DMS153 (cell line): ENCODE measurements at regions not wholly inside any gene's neighbourhood (a gene's known extent, or its start where the extent isn't known, plus 50 kb on each side); places are given as distances from the start of the nearest gene placed in this dataset.

Source experiments
- DNase-seq: peaks from one replicate; lab custom pipeline; 2025; lab: John Stamatoyannopoulos, UW

GRCh38 chr20:57056651-57057050, 209.8 kb downstream of the BMP7 start:
- no peak for DNase-seq

GRCh38 chr20:57059055-57059596, 207.3 kb downstream of the BMP7 start:
- no peak for DNase-seq

GRCh38 chr20:57060407-57061050, 205.9 kb downstream of the BMP7 start:
- no peak for DNase-seq

GRCh38 chr20:57061051-57061900, 205.2 kb downstream of the BMP7 start:
- DNase-seq: no peak

GRCh38 chr20:57062241-57062640, 204.2 kb downstream of the BMP7 start:
- no peak for DNase-seq

GRCh38 chr20:57062696-57063270, 203.7 kb downstream of the BMP7 start:
- DNase-seq: no peak

- DNase-seq: no peak
These were observed 201.6 kb downstream of the BMP7 start for GRCh38 chr20:57064836-57065235.

- no peak for DNase-seq
These were observed 200.8 kb downstream of the BMP7 start for GRCh38 chr20:57065646-57066045.

GRCh38 chr20:57066126-57066900, 200.1 kb downstream of the BMP7 start:
- DNase-seq: no peak

- DNase-seq: no peak
These were observed 197.0 kb downstream of the BMP7 start for GRCh38 chr20:57069442-57069841.

GRCh38 chr20:57070296-57070695, 196.1 kb downstream of the BMP7 start:
- no peak for DNase-seq

GRCh38 chr20:57071283-57071731, 195.1 kb downstream of the BMP7 start:
- no peak for DNase-seq

GRCh38 chr20:57071954-57072583, 194.4 kb downstream of the BMP7 start:
- DNase-seq: no peak

- no peak for DNase-seq
These were observed 193.0 kb downstream of the BMP7 start for GRCh38 chr20:57073402-57073801.

GRCh38 chr20:57074386-57074785, 192.1 kb downstream of the BMP7 start:
- DNase-seq: no peak

- no peak for DNase-seq
These were observed 191.3 kb downstream of the BMP7 start for GRCh38 chr20:57075181-57075580.

GRCh38 chr20:57075603-57076002, 190.8 kb downstream of the BMP7 start:
- no peak for DNase-seq

GRCh38 chr20:57076152-57076652, 190.2 kb downstream of the BMP7 start:
- DNase-seq: no peak

- DNase-seq: no peak
These were observed 189.5 kb downstream of the BMP7 start for GRCh38 chr20:57076951-57077350.

- no peak for DNase-seq
These were observed 188.3 kb downstream of the BMP7 start for GRCh38 chr20:57078116-57078515.
